GM12865 (cell line): ENCODE measurements at regions not wholly inside any gene's neighbourhood (a gene's known extent, or its start where the extent isn't known, plus 50 kb on each side); places are given as distances from the start of the nearest gene placed in this dataset.
A peak's percentile ranks its signal among the peaks of the same experiment; 100 is the strongest.
"Not testable (repeated sequence)": the region's sequence is repeated elsewhere in the genome, so short reads cannot be mapped to it uniquely, and the experiment has no call there.

ENCODE experiments used
- DNase-seq: peaks from one replicate; pipeline ENCODE4 v3.0.0; 2010; ENCODE audit warnings: low read depth
- H3K4me3 ChIP-seq: 2 replicates; pipeline ENCODE4 v1.5.1; 2011; ENCODE audit warnings: mild to moderate bottlenecking, low read depth, low read length, control low read depth
- CTCF ChIP-seq: IDR thresholded peaks from 2 replicates; pipeline ENCODE4 v1.5.1; 2011; ENCODE audit warnings: low read length, control low read depth, low read depth, inconsistent platforms; ENCODE audit not compliant: insufficient read depth; ENCODE audit errors: missing control alignments

- DNase-seq, H3K4me3 ChIP-seq: not testable (repeated sequence)
Observed at GRCh38 chr2:87325911-87326294, 304.3 kb upstream of the PLGLB1 start.

GRCh38 chr2:87326754-87327153, 305.1 kb upstream of the PLGLB1 start:
- DNase-seq, H3K4me3 ChIP-seq: not testable (repeated sequence)

GRCh38 chr2:87327648-87328371, 306.2 kb upstream of the PLGLB1 start:
- DNase-seq, H3K4me3 ChIP-seq: not testable (repeated sequence)

- not testable (repeated sequence) for DNase-seq, H3K4me3 ChIP-seq
Observed at GRCh38 chr2:87329529-87329928, 307.9 kb upstream of the PLGLB1 start.

- not testable (repeated sequence) for H3K4me3 ChIP-seq, DNase-seq
Observed at GRCh38 chr2:87330486-87330885, 308.8 kb upstream of the PLGLB1 start.

GRCh38 chr2:87331940-87332583, 310.4 kb upstream of the PLGLB1 start:
- DNase-seq, H3K4me3 ChIP-seq: not testable (repeated sequence)

- H3K4me3 ChIP-seq, DNase-seq: not testable (repeated sequence)
Observed at GRCh38 chr2:87334888-87335287, 313.2 kb upstream of the PLGLB1 start.

GRCh38 chr2:87338998-87339397, 317.4 kb upstream of the PLGLB1 start:
- not testable (repeated sequence) for DNase-seq, H3K4me3 ChIP-seq

- H3K4me3 ChIP-seq = not testable (repeated sequence)
- peak; percentile 33 for DNase-seq
- peak; percentile 33 for TF ChIP-seq CTCF
Observed at GRCh38 chr2:87341601-87342014, 320.0 kb upstream of the PLGLB1 start.

- not testable (repeated sequence) for DNase-seq, H3K4me3 ChIP-seq
Observed at GRCh38 chr2:87342175-87342574, 320.5 kb upstream of the PLGLB1 start.

- H3K4me3 ChIP-seq, DNase-seq: not testable (repeated sequence)
Observed at GRCh38 chr2:87343347-87343746, 321.7 kb upstream of the PLGLB1 start.

GRCh38 chr2:87345283-87345682, 323.6 kb upstream of the PLGLB1 start:
- not testable (repeated sequence) for H3K4me3 ChIP-seq, DNase-seq

GRCh38 chr2:87348556-87348955, 326.9 kb upstream of the PLGLB1 start:
- not testable (repeated sequence) for DNase-seq, H3K4me3 ChIP-seq

GRCh38 chr2:87349006-87349405, 327.4 kb upstream of the PLGLB1 start:
- not testable (repeated sequence) for H3K4me3 ChIP-seq, DNase-seq

- not testable (repeated sequence) for DNase-seq, H3K4me3 ChIP-seq
Observed at GRCh38 chr2:87352178-87352934, 330.7 kb upstream of the PLGLB1 start.

GRCh38 chr2:87353408-87353807, 331.8 kb upstream of the PLGLB1 start:
- H3K4me3 ChIP-seq, DNase-seq: not testable (repeated sequence)

- not testable (repeated sequence) for DNase-seq, H3K4me3 ChIP-seq
Observed at GRCh38 chr2:87354102-87354501, 332.5 kb upstream of the PLGLB1 start.

- not testable (repeated sequence) for H3K4me3 ChIP-seq, DNase-seq
Observed at GRCh38 chr2:87360250-87360649, 338.6 kb upstream of the PLGLB1 start.
